Lower lobe of right lung (tissue), 2 donors: ENCODE measurements at regions not wholly inside any gene's neighbourhood (a gene's known extent, or its start where the extent isn't known, plus 50 kb on each side); places are given as distances from the start of the nearest gene placed in this dataset.

Source experiments
- ATAC-seq, 2 donors: fragments of 200-7000 bp; cut with Tn5 transposase; one replicate each; pipeline ENCODE4 v1.9.1; 2020 to 2022; ENCODE audit warnings: mild to moderate bottlenecking in 2 of 2, moderate library complexity in 2 of 2
- DNase-seq: peaks from one replicate; pipeline ENCODE4 v3.0.0-alpha.2; 2020
- H3K27ac ChIP-seq: fragments of 200-600 bp; one replicate; pipeline ENCODE4 v1.8.0; 2022
- H3K27me3 ChIP-seq: fragments of 200-600 bp; one replicate; pipeline ENCODE4 v1.8.0; 2022; ENCODE audit warnings: low read depth
- H3K36me3 ChIP-seq: fragments of 200-600 bp; one replicate; pipeline ENCODE4 v1.8.0; 2022; ENCODE audit warnings: mild to moderate bottlenecking
- H3K4me1 ChIP-seq: fragments of 200-600 bp; one replicate; pipeline ENCODE4 v1.8.0; 2022
- H3K4me3 ChIP-seq: fragments of 200-600 bp; one replicate; pipeline ENCODE4 v1.8.0; 2022; ENCODE audit warnings: mild to moderate bottlenecking
- H3K9me3 ChIP-seq: fragments of 200-600 bp; one replicate; pipeline ENCODE4 v1.8.0; 2022
- CTCF ChIP-seq: fragments of 200-600 bp; IDR thresholded peaks from one replicate; pipeline ENCODE4 v1.8.0; 2022; ENCODE audit warnings: antibody characterized with exemption, mild to moderate bottlenecking
- intact Hi-C: fragments of 100-400 bp; cut with DNase I; formaldehyde crosslinking; loops from one replicate; pipeline ENCODE4 v1.11.0; 2022
- donor health status: DM: no; HTN: yes; CAD: no; lungs with severe emphysema.

DNA sequence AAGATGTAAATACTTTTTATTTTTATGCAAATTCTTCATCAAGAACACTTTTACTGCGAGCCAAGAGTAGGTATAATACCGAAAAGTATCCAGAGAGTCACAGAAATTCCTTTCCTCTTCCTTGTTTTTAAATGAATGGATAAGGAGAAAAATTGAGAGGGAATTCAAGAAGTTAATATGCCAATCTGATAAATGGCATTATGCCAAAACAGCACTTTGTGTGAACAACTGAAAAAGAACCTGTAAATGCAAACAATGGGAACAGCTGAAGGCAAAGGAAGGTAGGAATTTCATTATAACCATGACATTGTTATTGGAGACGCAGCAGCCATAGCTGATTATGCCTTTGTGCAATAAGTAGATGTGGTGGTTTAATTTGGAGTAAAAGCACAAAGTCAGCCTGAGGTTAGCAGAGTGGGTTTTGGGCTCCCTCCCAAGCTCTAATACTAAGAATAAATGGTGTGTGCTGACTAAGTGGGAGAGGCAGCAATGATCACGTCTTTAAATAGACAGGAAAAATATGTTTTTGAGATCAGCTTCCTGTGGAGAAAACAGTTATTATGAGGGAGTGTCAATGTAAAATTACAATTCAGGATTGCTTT is 209.8 kb upstream of the NDST4 start:
- intact Hi-C loops: no loop called here
- no peak for TF ChIP-seq CTCF
- no peak overlapping the region for H3K4me3 ChIP-seq
- H3K27me3 ChIP-seq: no peaks in the 10 kb centered on the region
- no peaks in the 10 kb centered on the region for H3K9me3 ChIP-seq
- DNase-seq (no peak), ATAC-seq (no peak)
- no peak overlapping the region for H3K27ac ChIP-seq
- no peaks in the 10 kb centered on the region for H3K36me3 ChIP-seq
- H3K4me1 ChIP-seq: no peaks in the 10 kb centered on the region

- TF ChIP-seq CTCF: no peak
- ATAC-seq (no peak), DNase-seq (no peak)
- H3K36me3 ChIP-seq: no peaks in the 10 kb centered on the region
- intact Hi-C loops: no loop called here
- H3K27ac ChIP-seq: no peak overlapping the region
- no peaks in the 10 kb centered on the region for H3K27me3 ChIP-seq
- H3K9me3 ChIP-seq: no peaks in the 10 kb centered on the region
- no peak overlapping the region for H3K4me3 ChIP-seq
- H3K4me1 ChIP-seq: no peaks in the 10 kb centered on the region
Observed at GRCh38 chr4:115315182-115315581, 201.8 kb upstream of the NDST4 start.

- no peak overlapping the region for H3K27ac ChIP-seq
- DNase-seq (no peak), ATAC-seq (no peak)
- intact Hi-C loops: no loop called here
- H3K9me3 ChIP-seq: no peaks in the 10 kb centered on the region
- H3K36me3 ChIP-seq: no peaks in the 10 kb centered on the region
- H3K4me1 ChIP-seq: no peaks in the 10 kb centered on the region
- H3K27me3 ChIP-seq: no peaks in the 10 kb centered on the region
- no peak for TF ChIP-seq CTCF
- no peak overlapping the region for H3K4me3 ChIP-seq
Observed at GRCh38 chr4:115310641-115311040, 197.2 kb upstream of the NDST4 start.

GRCh38 chr4:115294717-115295116 is 181.3 kb upstream of the NDST4 start:
- TF ChIP-seq CTCF: no peak

GRCh38 chr4:115293093-115293462 is 179.7 kb upstream of the NDST4 start:
- no peaks in the 10 kb centered on the region for H3K36me3 ChIP-seq
- no peak for ATAC-seq
- no peak for DNase-seq
- H3K4me3 ChIP-seq: no peak overlapping the region
- no peaks in the 10 kb centered on the region for H3K27me3 ChIP-seq
- H3K27ac ChIP-seq: no peak overlapping the region
- H3K9me3 ChIP-seq: no peaks in the 10 kb centered on the region
- intact Hi-C loops: no loop called here
- H3K4me1 ChIP-seq: no peaks in the 10 kb centered on the region
- no peak for TF ChIP-seq CTCF

More at GRCh38 chr4:115294717-115295116, 181.3 kb upstream of the NDST4 start:
- Histone ChIP-seq H3K27me3 (no peaks in the 10 kb centered on the region), H3K27ac (no peak overlapping the region), H3K9me3 (no peaks in the 10 kb centered on the region), H3K36me3 (no peaks in the 10 kb centered on the region), H3K4me3 (no peak overlapping the region), H3K4me1 (no peaks in the 10 kb centered on the region)
- intact Hi-C loops: no loop called here
- ATAC-seq (no peak), DNase-seq (no peak)
